ENCODE measurements at regions not wholly inside any gene's neighbourhood (a gene's known extent, or its start where the extent isn't known, plus 50 kb on each side); places are given as distances from the start of the nearest gene placed in this dataset.

- TF ChIP-seq POLR2A (IDR thresholded peaks at IDR 0.05) (no peak), CTCF (IDR thresholded peaks at IDR 0.05) (no peak)
These were observed 430.5 kb downstream of the OTOL1 start for GRCh38 chr3:161927131-161927530.

Data from body of pancreas (tissue), 4 donors.